Lower lobe of right lung (tissue), 2 donors: ENCODE measurements at regions not wholly inside any gene's neighbourhood (a gene's known extent, or its start where the extent isn't known, plus 50 kb on each side); places are given as distances from the start of the nearest gene placed in this dataset.

Experiments
- ATAC-seq, 2 donors: fragments of 200-7000 bp; cut with Tn5 transposase; one replicate each; pipeline ENCODE4 v1.9.1; 2020 to 2022; ENCODE audit warnings: mild to moderate bottlenecking in 2 of 2, moderate library complexity in 2 of 2
- DNase-seq: peaks from one replicate; pipeline ENCODE4 v3.0.0-alpha.2; 2020
- H3K27ac ChIP-seq: fragments of 200-600 bp; one replicate; pipeline ENCODE4 v1.8.0; 2022
- H3K27me3 ChIP-seq: fragments of 200-600 bp; one replicate; pipeline ENCODE4 v1.8.0; 2022; ENCODE audit warnings: low read depth
- H3K36me3 ChIP-seq: fragments of 200-600 bp; one replicate; pipeline ENCODE4 v1.8.0; 2022; ENCODE audit warnings: mild to moderate bottlenecking
- H3K4me1 ChIP-seq: fragments of 200-600 bp; one replicate; pipeline ENCODE4 v1.8.0; 2022
- H3K4me3 ChIP-seq: fragments of 200-600 bp; one replicate; pipeline ENCODE4 v1.8.0; 2022; ENCODE audit warnings: mild to moderate bottlenecking
- H3K9me3 ChIP-seq: fragments of 200-600 bp; one replicate; pipeline ENCODE4 v1.8.0; 2022
- intact Hi-C: fragments of 100-400 bp; cut with DNase I; formaldehyde crosslinking; loops from one replicate; pipeline ENCODE4 v1.11.0; 2022
- TF ChIP-seq, protein P1 (sequence below): fragments of 200-600 bp; IDR thresholded peaks from one replicate; pipeline ENCODE4 v1.8.0; 2022; ENCODE audit warnings: antibody characterized with exemption, mild to moderate bottlenecking
- donor health status: DM: no; HTN: yes; CAD: no; lungs with severe emphysema.

DNA sequence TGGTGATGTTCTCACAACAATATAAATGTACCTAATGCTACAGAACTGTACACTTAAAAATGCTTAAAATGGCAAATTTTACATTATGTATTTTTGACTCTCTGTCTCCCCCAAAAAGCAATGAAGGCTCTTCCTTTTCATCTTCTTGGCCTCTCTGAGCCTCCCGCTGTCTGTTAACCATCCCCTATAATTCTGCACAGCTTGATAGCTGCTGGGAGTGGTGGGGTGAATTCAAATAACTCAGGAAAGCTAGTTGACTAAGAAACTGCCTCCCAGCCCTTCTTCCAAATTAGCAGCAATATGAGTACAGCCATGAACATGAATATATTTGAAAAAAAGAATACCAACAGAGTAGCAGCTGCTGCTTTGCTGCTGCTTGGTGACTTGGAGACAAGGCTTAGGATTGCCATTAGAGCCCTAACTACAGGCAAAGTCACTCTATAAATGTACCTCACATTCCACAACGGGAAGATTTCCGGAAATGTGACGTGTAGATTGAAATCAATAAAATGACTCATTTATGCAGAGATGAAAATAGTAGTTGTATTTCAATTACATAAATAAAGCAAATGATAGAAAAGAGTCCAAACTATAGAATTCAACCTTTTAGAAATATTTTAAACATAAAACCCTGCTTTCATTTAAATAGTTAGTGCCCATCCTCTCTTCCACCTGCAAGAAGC lies 200.1 kb upstream of the HEY2 start:
- intact Hi-C loops: no loop called here
- H3K4me3 ChIP-seq: no peak overlapping the region
- peaks cover 9% of the 10 kb centered on the region for H3K4me1 ChIP-seq
- H3K36me3 ChIP-seq: no peaks in the 10 kb centered on the region
- no peak overlapping the region for H3K27ac ChIP-seq
- ATAC-seq (no peak), DNase-seq (no peak)
- TF ChIP-seq, protein P1, sequence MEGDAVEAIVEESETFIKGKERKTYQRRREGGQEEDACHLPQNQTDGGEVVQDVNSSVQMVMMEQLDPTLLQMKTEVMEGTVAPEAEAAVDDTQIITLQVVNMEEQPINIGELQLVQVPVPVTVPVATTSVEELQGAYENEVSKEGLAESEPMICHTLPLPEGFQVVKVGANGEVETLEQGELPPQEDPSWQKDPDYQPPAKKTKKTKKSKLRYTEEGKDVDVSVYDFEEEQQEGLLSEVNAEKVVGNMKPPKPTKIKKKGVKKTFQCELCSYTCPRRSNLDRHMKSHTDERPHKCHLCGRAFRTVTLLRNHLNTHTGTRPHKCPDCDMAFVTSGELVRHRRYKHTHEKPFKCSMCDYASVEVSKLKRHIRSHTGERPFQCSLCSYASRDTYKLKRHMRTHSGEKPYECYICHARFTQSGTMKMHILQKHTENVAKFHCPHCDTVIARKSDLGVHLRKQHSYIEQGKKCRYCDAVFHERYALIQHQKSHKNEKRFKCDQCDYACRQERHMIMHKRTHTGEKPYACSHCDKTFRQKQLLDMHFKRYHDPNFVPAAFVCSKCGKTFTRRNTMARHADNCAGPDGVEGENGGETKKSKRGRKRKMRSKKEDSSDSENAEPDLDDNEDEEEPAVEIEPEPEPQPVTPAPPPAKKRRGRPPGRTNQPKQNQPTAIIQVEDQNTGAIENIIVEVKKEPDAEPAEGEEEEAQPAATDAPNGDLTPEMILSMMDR: no peak
- H3K9me3 ChIP-seq: no peaks in the 10 kb centered on the region
- H3K27me3 ChIP-seq: no peaks in the 10 kb centered on the region

DNA sequence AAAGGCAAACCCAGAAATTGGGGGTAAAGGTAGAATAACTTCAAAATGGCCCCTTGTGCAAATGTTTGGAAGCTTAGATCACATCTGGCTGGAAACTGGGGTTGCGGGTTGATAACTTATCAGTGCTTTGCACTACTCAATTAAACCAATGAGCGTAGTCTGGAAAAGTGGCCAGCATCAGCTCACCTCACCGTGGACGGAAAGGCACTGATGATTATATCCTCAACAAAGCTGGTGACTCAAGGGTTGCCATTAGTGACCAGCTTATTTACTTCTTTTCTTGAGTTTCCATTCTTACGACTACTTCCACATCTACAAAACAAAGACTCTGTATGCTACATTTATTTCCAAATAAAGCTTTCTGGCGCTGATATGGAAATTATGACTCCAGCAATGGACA lies 198.5 kb upstream of the HEY2 start:
- ATAC-seq (no peak), DNase-seq (no peak)
- Histone ChIP-seq H3K27me3 (no peaks in the 10 kb centered on the region), H3K4me3 (no peak overlapping the region), H3K9me3 (no peaks in the 10 kb centered on the region), H3K4me1 (peaks cover 9% of the 10 kb centered on the region), H3K36me3 (no peaks in the 10 kb centered on the region), H3K27ac (no peak overlapping the region)
- intact Hi-C loops: no loop called here
- TF ChIP-seq, protein P1: no peak

DNA sequence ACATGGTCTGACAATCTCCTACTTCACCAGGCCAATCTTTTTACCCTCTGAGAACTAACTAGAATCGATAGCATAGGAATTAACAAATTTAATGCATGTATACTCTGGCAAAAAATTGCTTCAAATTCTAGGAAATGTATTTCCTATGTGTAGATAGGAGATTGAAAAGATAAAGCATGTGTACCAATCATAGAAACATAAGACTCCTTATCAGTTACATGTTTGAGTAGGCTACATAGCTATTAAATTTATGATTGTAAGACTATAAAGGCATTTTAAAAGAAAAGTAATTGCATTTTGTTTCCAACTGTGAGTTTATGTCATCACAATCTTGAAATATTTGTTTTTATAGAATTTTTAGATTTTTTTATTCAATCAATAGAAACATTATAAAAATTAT lies 196.6 kb upstream of the HEY2 start:
- no peak for DNase-seq
- no peak for ATAC-seq
- Histone ChIP-seq H3K4me1 (no peaks in the 10 kb centered on the region), H3K4me3 (no peak overlapping the region), H3K36me3 (no peaks in the 10 kb centered on the region), H3K27me3 (no peaks in the 10 kb centered on the region), H3K9me3 (no peaks in the 10 kb centered on the region), H3K27ac (no peak overlapping the region)
- intact Hi-C loops: no loop called here
- TF ChIP-seq, protein P1: no peak

DNA sequence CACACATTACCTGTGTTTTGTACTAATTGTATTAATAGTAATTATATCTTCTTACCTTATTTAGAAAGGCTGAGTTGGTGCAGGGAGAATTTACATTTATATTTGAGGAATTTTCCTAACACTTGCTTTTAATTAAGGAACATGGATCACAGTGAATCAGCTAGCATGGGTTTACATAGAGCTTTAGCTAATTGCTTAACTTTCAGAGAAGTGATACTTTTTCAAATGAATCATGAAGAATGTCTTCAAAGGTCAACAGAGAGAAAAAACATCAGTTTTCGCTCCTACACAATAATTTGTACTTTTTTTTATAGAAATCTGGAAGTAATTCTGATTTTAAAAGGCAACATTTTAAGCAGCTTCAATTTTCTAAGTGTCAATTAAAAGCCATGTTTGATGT lies 195.0 kb upstream of the HEY2 start:
- Histone ChIP-seq H3K27me3 (no peaks in the 10 kb centered on the region), H3K27ac (no peak overlapping the region), H3K36me3 (no peaks in the 10 kb centered on the region), H3K4me1 (no peaks in the 10 kb centered on the region), H3K9me3 (no peaks in the 10 kb centered on the region), H3K4me3 (no peak overlapping the region)
- TF ChIP-seq, protein P1: no peak
- intact Hi-C loops: no loop called here
- ATAC-seq (no peak), DNase-seq (no peak)

DNA sequence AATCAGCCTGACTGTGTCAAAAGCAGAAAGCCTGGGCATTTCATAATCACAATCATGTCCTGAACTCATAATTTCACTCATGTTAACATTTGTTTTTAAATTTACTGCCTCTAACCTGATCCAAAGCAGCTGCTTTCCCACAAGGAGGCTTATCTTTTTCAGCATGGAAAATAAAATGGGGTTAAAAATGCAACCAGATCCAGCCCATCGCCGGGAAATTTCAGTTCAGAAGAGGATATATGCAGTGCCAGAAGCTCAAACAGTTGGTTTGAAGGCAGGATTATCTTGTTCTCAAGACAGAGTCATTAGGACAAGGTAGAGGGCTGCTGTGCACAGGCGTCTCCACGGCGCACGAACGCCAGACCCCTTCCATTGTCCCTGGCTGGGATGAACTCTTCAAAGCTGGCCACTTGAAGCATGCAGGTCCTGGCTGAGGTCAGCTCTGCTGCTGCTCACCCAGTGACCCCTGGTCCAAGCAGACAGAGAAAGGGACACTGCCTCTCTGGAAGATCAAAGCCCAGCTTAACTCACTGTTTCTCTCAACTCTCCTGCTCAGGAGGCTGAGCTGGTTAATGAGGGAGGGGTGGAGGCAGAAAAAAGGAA lies 191.1 kb upstream of the HEY2 start:
- Histone ChIP-seq H3K36me3 (no peaks in the 10 kb centered on the region), H3K9me3 (no peaks in the 10 kb centered on the region), H3K27me3 (no peaks in the 10 kb centered on the region), H3K4me1 (no peaks in the 10 kb centered on the region), H3K27ac (no peak overlapping the region), H3K4me3 (no peak overlapping the region)
- DNase-seq (no peak), ATAC-seq (no peak)
- intact Hi-C loops: no loop called here
- TF ChIP-seq, protein P1: no peak
